Nephron progenitor cell (in vitro differentiated cells): ENCODE measurements at regions not wholly inside any gene's neighbourhood (a gene's known extent, or its start where the extent isn't known, plus 50 kb on each side); places are given as distances from the start of the nearest gene placed in this dataset.

ENCODE experiments used
- DNase-seq: peaks from one replicate; pipeline ENCODE4 v3.0.0; 2021
- H3K27ac Mint-ChIP-seq: 2 replicates; pipeline ENCODE4 v1.8.0; 2021; ENCODE audit warnings: mild to moderate bottlenecking, moderate library complexity, mixed read lengths
- H3K27me3 Mint-ChIP-seq: 2 replicates; pipeline ENCODE4 v1.8.0; 2021; ENCODE audit warnings: mild to moderate bottlenecking, low read depth, mixed read lengths; ENCODE audit not compliant: poor library complexity
- H3K36me3 Mint-ChIP-seq: 2 replicates; pipeline ENCODE4 v1.8.0; 2021; ENCODE audit warnings: low read depth, mixed read lengths
- H3K4me1 Mint-ChIP-seq: 2 replicates; pipeline ENCODE4 v1.8.0; 2021; ENCODE audit warnings: mixed read lengths
- H3K4me3 Mint-ChIP-seq: 2 replicates; pipeline ENCODE4 v1.8.0; 2021; ENCODE audit warnings: mild to moderate bottlenecking, moderate library complexity, mixed read lengths
- H3K9me3 Mint-ChIP-seq: 2 replicates; pipeline ENCODE4 v1.8.0; 2021; ENCODE audit warnings: mild to moderate bottlenecking, moderate library complexity, mixed read lengths
- CTCF ChIP-seq: fragments of 200-600 bp; sonication (generic); IDR thresholded peaks from 2 replicates; pipeline ENCODE4 v1.5.0; 2021; ENCODE audit warnings: antibody characterized with exemption

GRCh38 chr4:171441300-171441941 lies 371.8 kb upstream of the GALNTL6 start:
- Mint-ChIP-seq H3K9me3 (no peaks in the 10 kb centered on the region), H3K36me3 (no peaks in the 10 kb centered on the region), H3K27me3 (no peaks in the 10 kb centered on the region), H3K27ac (no peak overlapping the region), H3K4me1 (no peaks in the 10 kb centered on the region), H3K4me3 (no peak overlapping the region)
- no peak for TF ChIP-seq CTCF
- DNase-seq = no peak

- H3K4me1 Mint-ChIP-seq = no peaks in the 10 kb centered on the region
- no peak overlapping the region for H3K4me3 Mint-ChIP-seq
- no peak for DNase-seq
- no peaks in the 10 kb centered on the region for H3K27me3 Mint-ChIP-seq
- no peak overlapping the region for H3K27ac Mint-ChIP-seq
- no peaks in the 10 kb centered on the region for H3K36me3 Mint-ChIP-seq
- TF ChIP-seq CTCF = peak; percentile 8
- H3K9me3 Mint-ChIP-seq = no peaks in the 10 kb centered on the region
Measured at GRCh38 chr4:171433674-171434073, 379.5 kb upstream of the GALNTL6 start.

- H3K9me3 Mint-ChIP-seq = no peaks in the 10 kb centered on the region
- DNase-seq = no peak
- H3K4me1 Mint-ChIP-seq = no peaks in the 10 kb centered on the region
- H3K27ac Mint-ChIP-seq = no peak overlapping the region
- H3K27me3 Mint-ChIP-seq = no peaks in the 10 kb centered on the region
- no peak for TF ChIP-seq CTCF
- no peak overlapping the region for H3K4me3 Mint-ChIP-seq
- H3K36me3 Mint-ChIP-seq = no peaks in the 10 kb centered on the region
Measured at GRCh38 chr4:171432536-171432935, 380.7 kb upstream of the GALNTL6 start.

- Mint-ChIP-seq H3K4me3 (no peak overlapping the region), H3K4me1 (no peaks in the 10 kb centered on the region), H3K36me3 (no peaks in the 10 kb centered on the region), H3K9me3 (no peaks in the 10 kb centered on the region), H3K27ac (no peak overlapping the region), H3K27me3 (no peaks in the 10 kb centered on the region)
- no peak for DNase-seq
- no peak for TF ChIP-seq CTCF
Measured at GRCh38 chr4:171430495-171430894, 382.7 kb upstream of the GALNTL6 start.

- no peak for DNase-seq
- Mint-ChIP-seq H3K27ac (no peak overlapping the region), H3K36me3 (no peaks in the 10 kb centered on the region), H3K4me3 (no peak overlapping the region), H3K4me1 (no peaks in the 10 kb centered on the region), H3K27me3 (peaks cover 4% of the 10 kb centered on the region), H3K9me3 (peaks cover 14% of the 10 kb centered on the region)
- TF ChIP-seq CTCF = no peak
Measured at GRCh38 chr4:171397175-171397574, 416.0 kb upstream of the GALNTL6 start.

GRCh38 chr4:171390626-171391025 lies 422.6 kb upstream of the GALNTL6 start:
- no peak for TF ChIP-seq CTCF
- Mint-ChIP-seq H3K9me3 (peaks cover 6% of the 10 kb centered on the region), H3K4me1 (no peaks in the 10 kb centered on the region), H3K27me3 (peaks cover 4% of the 10 kb centered on the region), H3K27ac (no peak overlapping the region), H3K36me3 (no peaks in the 10 kb centered on the region), H3K4me3 (no peak overlapping the region)
- no peak for DNase-seq
